Panc1 (cell line): ENCODE measurements at regions not wholly inside any gene's neighbourhood (a gene's known extent, or its start where the extent isn't known, plus 50 kb on each side); places are given as distances from the start of the nearest gene placed in this dataset.

Experiments used
- ATAC-seq: fragments of 200-7000 bp; cut with Tn5 transposase; 2 replicates; pipeline ENCODE4 v1.9.1; 2020; ENCODE audit warnings: mild to moderate bottlenecking, moderate library complexity
- BruUV-seq: library from RNA; stranded (reverse); fragments of 400-500 nt; replicated peaks from 2 replicates; lab custom pipeline; 2021; lab: Mats Ljungman, UMichigan
- CTCF ChIA-PET: fragments of 300-600 bp; sonication (Branson Sonifier 250); formaldehyde crosslinking; loops from one replicate; lab custom pipeline; 2022; ENCODE audit warnings: antibody characterized with exemption; lab: Charles Lee
- POLR2A ChIA-PET: fragments of 300-600 bp; sonication (Branson Sonifier 250); formaldehyde crosslinking; loops from one replicate; lab custom pipeline; 2022; ENCODE audit warnings: antibody characterized with exemption; lab: Charles Lee
- DNase-seq: peaks from one replicate; pipeline ENCODE4 v3.0.0-alpha.2; 2010; ENCODE audit warnings: low read depth, low spot score
- H3K27ac ChIP-seq: 2 replicates; pipeline ENCODE4 v1.5.1; 2011; ENCODE audit warnings: mild to moderate bottlenecking, low read length, inconsistent platforms
- H3K27me3 ChIP-seq: fragments of 200-500 bp; sonication (Bioruptor generic); 2 replicates; pipeline ENCODE4 v1.6.0; 2014; ENCODE audit warnings: low read length, inconsistent platforms; ENCODE audit not compliant: control insufficient read depth, insufficient read depth
- H3K36me3 ChIP-seq: fragments of 200-500 bp; sonication (Bioruptor generic); 2 replicates; pipeline ENCODE4 v1.5.1; 2014; ENCODE audit warnings: inconsistent platforms, mild to moderate bottlenecking, low read length, moderate library complexity; ENCODE audit not compliant: control insufficient read depth, insufficient read depth
- H3K4me1 ChIP-seq: 2 replicates; pipeline ENCODE4 v1.5.1; 2011; ENCODE audit warnings: inconsistent platforms, mild to moderate bottlenecking, low read length, moderate library complexity; ENCODE audit not compliant: control insufficient read depth, insufficient read depth
- H3K4me3 ChIP-seq, 2 experiments: 2 replicates each; pipeline ENCODE4 v1.5.1; 2011 to 2012; ENCODE audit warnings: low read depth in 2 of 2, low read length in 2 of 2, mild to moderate bottlenecking in 2 of 2, inconsistent platforms in 1 of 2, moderate library complexity in 1 of 2
- H3K9me3 ChIP-seq: fragments of 200-500 bp; sonication (Bioruptor generic); 2 replicates; pipeline ENCODE4 v1.5.1; 2014; ENCODE audit warnings: low read depth, mild to moderate bottlenecking, inconsistent platforms, low read length, moderate library complexity; ENCODE audit not compliant: control insufficient read depth, insufficient read depth
- CTCF ChIP-seq: fragments of 450-650 bp; IDR thresholded peaks from 2 replicates; pipeline ENCODE4 v1.5.1; 2017; ENCODE audit warnings: mild to moderate bottlenecking
- POLR2AphosphoS5 ChIP-seq: IDR thresholded peaks from 2 replicates; pipeline ENCODE4 v1.6.1; 2012; ENCODE audit warnings: mild to moderate bottlenecking, low read depth, low read length, moderate library complexity
- REST ChIP-seq, 2 experiments: IDR thresholded peaks; 2 replicates each; pipeline ENCODE4 v1.6.1; 2011 to 2012; ENCODE audit warnings: low read depth in 2 of 2, control low read depth in 1 of 2, low read length in 1 of 2, mild to moderate bottlenecking in 1 of 2, moderate library complexity in 1 of 2; ENCODE audit not compliant: insufficient read depth in 1 of 2
- SIN3A ChIP-seq: IDR thresholded peaks from 2 replicates; pipeline ENCODE4 v1.6.1; 2012; ENCODE audit warnings: low read depth, mild to moderate bottlenecking, low read length, moderate library complexity, borderline replicate concordance; ENCODE audit not compliant: insufficient read depth
- TCF7L2 ChIP-seq: IDR thresholded peaks from 2 replicates; pipeline ENCODE4 v1.6.1; 2011; ENCODE audit warnings: mild to moderate bottlenecking, low read depth, low read length, inconsistent platforms
- in situ Hi-C: cut with HindIII; loops from 2 replicates; pipeline ENCODE4 v1.10.0; 2016; ENCODE audit warnings: low sequenced_read_pairs, low pct_unique_long_range_greater_than_20kb
- intact Hi-C: fragments of 100-400 bp; cut with micrococcal nuclease; formaldehyde crosslinking; loops from one replicate; pipeline ENCODE4 v1.10.0; 2022; ENCODE audit not compliant: unreplicated experiment

DNA sequence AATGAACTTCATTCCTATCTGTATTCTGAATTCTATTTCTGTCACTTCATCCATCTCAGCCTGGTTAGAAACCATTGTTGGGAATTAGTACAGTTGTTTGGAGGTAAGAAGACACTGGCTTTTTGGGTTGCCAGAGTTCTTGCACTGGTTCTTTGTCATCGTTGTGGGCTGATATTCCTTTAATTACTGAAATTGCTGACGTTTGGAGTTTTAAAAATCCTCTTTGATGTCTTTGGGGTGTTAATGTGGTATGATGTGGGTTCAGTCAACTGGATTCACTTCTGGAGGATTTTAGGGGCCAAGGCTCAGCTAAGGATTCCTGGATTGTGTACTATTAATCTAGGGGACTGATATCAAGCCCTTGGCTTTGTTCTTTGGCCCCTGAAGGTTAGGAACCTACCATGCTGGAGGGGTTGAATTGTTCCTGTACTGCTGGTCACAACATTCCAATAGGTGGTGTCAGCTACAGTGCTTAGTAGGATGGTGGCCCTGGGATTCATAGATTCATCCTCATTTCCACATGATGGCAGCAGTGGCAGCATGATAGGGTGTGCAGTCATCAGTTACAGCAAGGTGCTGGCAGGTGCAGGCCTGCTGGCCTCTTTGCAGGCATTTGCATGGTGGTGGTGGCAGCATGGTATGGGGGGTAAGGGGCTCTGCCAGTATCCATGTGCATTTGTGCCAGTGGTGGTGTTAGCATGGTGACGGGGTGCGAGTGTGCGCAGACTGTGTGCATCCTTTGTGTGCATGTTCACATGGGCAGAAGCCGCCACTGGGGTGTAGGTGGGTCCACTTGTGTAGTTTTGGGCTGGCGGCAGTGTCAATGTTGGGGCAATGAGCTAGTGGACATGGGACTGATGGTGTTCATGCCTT, 301.3 kb downstream of the TEX13C start:
- ChIA-PET CTCF (no interaction called here), POLR2A (no interaction called here)
- H3K36me3 ChIP-seq = no peaks in the 10 kb centered on the region
- no TSS peak for BruUV-seq
- no peaks in the 10 kb centered on the region for H3K4me1 ChIP-seq
- intact Hi-C loops (no loop called here), in situ Hi-C loops (no loop called here)
- DNase-seq (no peak), ATAC-seq (no peak)
- H3K9me3 ChIP-seq = no peaks in the 10 kb centered on the region
- no peak for TF ChIP-seq TCF7L2
- TF ChIP-seq CTCF = no peak
- no peak for TF ChIP-seq SIN3A
- no peak for TF ChIP-seq REST (IDR thresholded peaks at IDR 0.05; ENCODE audit: insufficient read depth in 1 of 2, low read depth in 2 of 2, low read length in 1 of 2)
- no peak overlapping the region for H3K27ac ChIP-seq
- no peaks in the 10 kb centered on the region for H3K27me3 ChIP-seq
- no peak overlapping the region for H3K4me3 ChIP-seq

- Histone ChIP-seq H3K4me1 (no peaks in the 10 kb centered on the region), H3K4me3 (no peak overlapping the region), H3K27me3 (no peaks in the 10 kb centered on the region), H3K36me3 (no peaks in the 10 kb centered on the region), H3K9me3 (no peaks in the 10 kb centered on the region), H3K27ac (no peak overlapping the region)
- intact Hi-C loops = no loop called here
- TF ChIP-seq POLR2AphosphoS5 (no peak), REST (IDR thresholded peaks at IDR 0.05; ENCODE audit: insufficient read depth in 1 of 2, low read depth in 2 of 2, low read length in 1 of 2) (no peak), TCF7L2 (no peak), SIN3A (no peak), CTCF (no peak)
- DNase-seq (no peak), ATAC-seq (no peak)
- BruUV-seq = no TSS peak
- ChIA-PET CTCF (no interaction called here), POLR2A (no interaction called here)
- in situ Hi-C loops = no loop called here
These were observed 301.9 kb downstream of the TEX13C start for GRCh38 chrX:125621588-125621927.
